MM.1S (cell line): ENCODE measurements at regions not wholly inside any gene's neighbourhood (a gene's known extent, or its start where the extent isn't known, plus 50 kb on each side); places are given as distances from the start of the nearest gene placed in this dataset.

Experiments
- CTCF ChIP-seq: fragments of 300-600 bp; sonication (generic); IDR thresholded peaks from 2 replicates; pipeline ENCODE4 v1.5.1; 2016; ENCODE audit warnings: antibody characterized with exemption, low read length, mixed read lengths
- EZH2 ChIP-seq: fragments of 300-600 bp; sonication (generic); optimal IDR thresholded peaks from 2 replicates; pipeline ENCODE3; 2017; ENCODE audit warnings: low read depth, mild to moderate bottlenecking, antibody characterized with exemption, low read length, mixed read lengths
- EZH2phosphoT487 ChIP-seq: fragments of 300-600 bp; sonication (generic); IDR thresholded peaks from 2 replicates; pipeline ENCODE4 v1.6.1; 2018; ENCODE audit warnings: antibody characterized with exemption, low read length

GRCh38 chr4:65202853-65203236 is 467.4 kb downstream of the EPHA5 start:
- no peak for TF ChIP-seq CTCF
- TF ChIP-seq EZH2, result no peak
- TF ChIP-seq EZH2phosphoT487, result no peak
